Heart right ventricle (tissue), 16 donors: ENCODE measurements at regions not wholly inside any gene's neighbourhood (a gene's known extent, or its start where the extent isn't known, plus 50 kb on each side); places are given as distances from the start of the nearest gene placed in this dataset.

Experiments used
- ATAC-seq, 8 donors: fragments of 200-7000 bp; cut with Tn5 transposase; one replicate each; pipeline ENCODE4 v1.9.1; 2020; ENCODE audit warnings: mild to moderate bottlenecking in 8 of 8, moderate library complexity in 8 of 8, moderate number of reproducible peaks in 1 of 8
- DNase-seq, 2 donors: peaks; one replicate each; pipeline ENCODE4 v3.0.0-alpha.2; 2020
- H3K27ac ChIP-seq, 10 donors: fragments of 200-600 bp; sonication (generic) in 2 of 10; one replicate each; pipeline versions ENCODE4 v1.5.0 to v1.8.0; 2020 to 2022; ENCODE audit warnings: mild to moderate bottlenecking in 3 of 10
- H3K27me3 ChIP-seq, 7 donors: fragments of 200-600 bp; one replicate each; pipeline ENCODE4 v1.8.0; 2021 to 2022; ENCODE audit warnings: mild to moderate bottlenecking in 2 of 7
- H3K36me3 ChIP-seq, 9 donors: fragments of 200-600 bp; sonication (generic) in 1 of 9; one replicate each; pipeline versions ENCODE4 v1.5.0 to v1.8.0; 2020 to 2022; ENCODE audit warnings: mild to moderate bottlenecking in 2 of 9
- H3K4me1 ChIP-seq, 9 donors: fragments of 200-600 bp; sonication (generic) in 1 of 9; one replicate each; pipeline versions ENCODE4 v1.5.0 to v1.8.0; 2020 to 2022; ENCODE audit warnings: mild to moderate bottlenecking in 4 of 9
- H3K4me3 ChIP-seq, 10 donors: fragments of 200-600 bp; sonication (generic) in 2 of 10; one replicate each; pipeline versions ENCODE4 v1.5.0 to v1.8.0; 2020 to 2022; ENCODE audit warnings: mild to moderate bottlenecking in 7 of 10, moderate library complexity in 2 of 10
- H3K9me3 ChIP-seq, 11 donors: fragments of 200-600 bp in 10 of 11; sonication (generic) in 2 of 11; one replicate each; pipeline versions ENCODE4 v1.5.0 to v1.8.0; 2013 to 2022; ENCODE audit warnings: mild to moderate bottlenecking in 2 of 11, control low read depth in 1 of 11, moderate library complexity in 1 of 11
- CTCF ChIP-seq, 9 donors: fragments of 200-600 bp; sonication (generic) in 2 of 9; IDR thresholded peaks; one replicate each; pipeline versions ENCODE4 v1.5.0 to v1.8.0; 2021 to 2022; ENCODE audit warnings: antibody characterized with exemption in 9 of 9, mild to moderate bottlenecking in 5 of 9, moderate library complexity in 1 of 9
- WGBS, 2 donors: extraction: QIAGEN DNeasy Blood & Tissue Kit; methylation state at CpG; one replicate each; pipeline ENCODE4 v1.1.7; 2013; ENCODE audit warnings: inconsistent platforms in 1 of 2; 5-methylcytosine and 5-hydroxymethylcytosine counted together
- intact Hi-C, 10 donors: fragments of 100-400 bp; cut with DNase I; formaldehyde crosslinking; loops; one replicate each; pipeline versions ENCODE4 v1.11.1 to v1.14.2; 2022
- donor health status: Arrhythmogenic right ventricular cardiomyopathy.
- donor health status: ischemic (EF 13 %, LVEDD 7.1; RV severe dilation, severe dysfunction).
- donor health status: healthy with polysubstance abuse.
- donor health status: DM: no; HTN: yes; CAD: no.
- donor health status: DM: no; HTN: no; CAD: no.
- donor health status: ischemic (EF 25% LVEDD 6.9; RV normal size, moderate dysfunction).
- donor health status: ischemic (EF 25% LVEDD 5.7; RV mildly dilated, moderate dysfunction).
- donor health status: healthy.
- donor health status: DM: yes; HTN: yes; CAD: no.
- donor health status: Ischemic cardiomyopathy.
- donor health status: ischemic (EF 35%, LVEDD 5.7; RV mildly dilated, moderate dysfunction).
- donor health status: nonischemic (EF 11% LVEDD 7.7; RV severe dilation, severe dysfunction).
- donor health status: DM: yes; HTN: yes; CAD: no.
- donor health status: PGD.
- donor health status: ischemic (EF 29% LVEDD 5.4; RV normal size, mild dysfunction).
- donor health status: nonischemic (EF 23%, LVEDD 6.1; RV moderate dilation, normal function).

DNA sequence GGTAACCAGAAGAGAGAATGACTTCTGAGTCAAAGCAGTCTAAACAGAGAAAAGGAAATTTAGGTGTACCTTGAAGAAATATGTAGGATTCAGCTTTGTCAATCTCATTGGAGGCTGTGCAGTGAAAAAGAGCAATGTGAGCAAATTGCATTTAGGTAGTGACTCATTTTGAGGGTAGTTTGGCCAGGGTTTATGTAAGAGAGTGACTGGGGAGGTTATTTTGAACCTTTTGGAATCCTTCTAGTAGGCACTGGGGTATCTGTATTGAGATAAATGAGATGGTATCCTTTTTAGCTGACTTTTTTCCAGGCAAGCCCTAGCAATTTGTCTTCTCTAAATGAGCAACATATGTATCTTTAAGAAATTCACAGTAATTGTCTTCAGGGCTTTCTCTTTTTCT, 95.9 kb downstream of the DISP1 start:
- H3K4me3 ChIP-seq: no peak overlapping the region
- no peak for TF ChIP-seq CTCF (IDR thresholded peaks at IDR 0.05)
- no peaks in the 10 kb centered on the region for H3K36me3 ChIP-seq
- intact Hi-C loops: no loop called here
- H3K4me1 ChIP-seq: peaks cover 0 to 18% (median 4%) of the 10 kb centered on the region in 9 donors
- no peaks in the 10 kb centered on the region for H3K9me3 ChIP-seq
- no peaks in the 10 kb centered on the region for H3K27me3 ChIP-seq
- DNase-seq (no peak), ATAC-seq (no peak)
- no peak overlapping the region for H3K27ac ChIP-seq

DNA sequence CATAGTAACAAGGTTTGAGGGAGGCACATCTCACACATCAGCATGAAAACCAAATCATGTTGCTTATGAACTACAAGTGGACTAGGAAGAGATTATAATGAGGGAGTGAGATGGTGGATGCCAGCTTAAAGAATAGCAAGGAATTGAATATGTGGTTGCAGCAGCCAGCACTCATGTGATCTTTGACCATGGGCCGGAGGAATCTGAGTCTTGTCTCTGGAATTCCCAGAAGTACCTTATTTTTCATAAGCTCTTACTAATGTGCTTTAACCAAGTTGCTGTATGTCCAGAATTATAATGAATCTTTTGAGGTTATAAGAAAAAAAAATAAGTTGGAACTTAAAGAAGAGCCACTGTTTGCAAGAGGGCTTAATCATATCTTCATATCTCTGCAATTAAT, 97.0 kb downstream of the DISP1 start:
- WGBS, 2 donors: 76 to 84% methylated on average over 1 of the region's 1 CpG
- Histone ChIP-seq H3K4me3 (no peak overlapping the region), H3K27me3 (no peaks in the 10 kb centered on the region), H3K36me3 (no peaks in the 10 kb centered on the region), H3K4me1 (peaks cover 0 to 21% (median 4%) of the 10 kb centered on the region in 9 donors), H3K27ac (no peak overlapping the region), H3K9me3 (peaks cover 0 to 8% (median 0%) of the 10 kb centered on the region in 11 donors)
- no peak for DNase-seq
- intact Hi-C loops: no loop called here
- no peak for TF ChIP-seq CTCF (IDR thresholded peaks at IDR 0.05)
- no peak for ATAC-seq

- H3K4me3 ChIP-seq: no peak overlapping the region
- DNase-seq (no peak), ATAC-seq (no peak)
- no peak for TF ChIP-seq CTCF (IDR thresholded peaks at IDR 0.05)
- peaks cover 0 to 14% (median 0%) of the 10 kb centered on the region in 11 donors for H3K9me3 ChIP-seq
- intact Hi-C loops: no loop called here
- peaks cover 0 to 21% (median 4%) of the 10 kb centered on the region in 9 donors for H3K4me1 ChIP-seq
- H3K27ac ChIP-seq: no peak overlapping the region
- no peaks in the 10 kb centered on the region for H3K27me3 ChIP-seq
- no peaks in the 10 kb centered on the region for H3K36me3 ChIP-seq
These were observed 97.9 kb downstream of the DISP1 start for GRCh38 chr1:222912730-222913129.

DNA sequence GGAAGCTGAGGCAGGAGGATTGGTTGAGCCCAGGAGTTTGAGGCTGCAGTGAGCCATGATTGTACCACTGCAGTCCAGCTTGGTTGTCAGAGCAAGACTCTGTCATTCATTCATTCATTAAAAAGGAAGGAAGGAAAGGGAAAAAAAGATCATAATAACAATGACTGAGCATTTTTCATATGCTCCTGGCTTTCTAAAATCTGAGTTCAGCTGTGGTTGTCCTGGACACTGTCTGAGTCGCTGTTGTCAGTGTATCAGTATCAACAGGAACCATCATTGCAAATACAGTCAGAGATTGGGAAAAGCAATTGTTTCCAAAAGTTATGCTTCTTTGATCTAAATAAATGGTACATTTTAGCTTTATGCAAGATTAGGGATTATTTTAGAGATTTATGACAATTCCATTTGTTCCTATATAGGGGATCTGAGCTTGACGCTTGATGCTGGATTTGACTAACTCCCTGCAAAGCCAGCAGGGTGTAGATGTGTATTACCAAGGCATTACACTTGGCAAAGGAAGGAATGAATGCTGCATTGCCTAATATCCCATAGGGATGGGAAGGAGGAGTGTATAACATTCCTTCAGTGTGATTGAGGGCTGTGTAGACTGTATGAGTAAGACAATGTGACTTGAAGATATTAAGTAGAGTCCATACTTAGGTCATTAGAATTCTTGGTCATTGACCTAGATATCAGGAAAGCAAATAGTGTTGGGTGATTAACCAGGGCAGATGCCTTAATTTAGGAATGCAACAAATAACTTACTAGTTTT, 100.2 kb downstream of the DISP1 start:
- H3K4me1 ChIP-seq: peaks cover 0 to 14% (median 0%) of the 10 kb centered on the region in 9 donors
- intact Hi-C loops: no loop called here
- H3K9me3 ChIP-seq: peaks cover 0 to 14% (median 0%) of the 10 kb centered on the region in 11 donors
- no peaks in the 10 kb centered on the region for H3K27me3 ChIP-seq
- no peak for DNase-seq
- TF ChIP-seq CTCF (IDR thresholded peaks at IDR 0.05): no peak
- ATAC-seq: peak in 3 of 8 donors; percentile 49 to 70 (median 58)
- 90 to 98% methylated on average over 2 of the region's 2 CpGs for WGBS, 2 donors
- H3K27ac ChIP-seq: no peak overlapping the region
- H3K4me3 ChIP-seq: no peak overlapping the region
- H3K36me3 ChIP-seq: no peaks in the 10 kb centered on the region
